LHCN-M2 (cell line): ENCODE measurements at regions not wholly inside any gene's neighbourhood (a gene's known extent, or its start where the extent isn't known, plus 50 kb on each side); places are given as distances from the start of the nearest gene placed in this dataset.

Source experiments
- DNase-seq: peaks from one replicate; pipeline ENCODE4 v3.0.0-alpha.2; 2012; ENCODE audit warnings: low read depth

- no peak for DNase-seq
Measured at GRCh38 chr5:98639274-98639673, 134.2 kb upstream of the RGMB start.

GRCh38 chr5:98641671-98642070 lies 131.8 kb upstream of the RGMB start:
- no peak for DNase-seq

GRCh38 chr5:98643569-98643968 lies 129.9 kb upstream of the RGMB start:
- no peak for DNase-seq

GRCh38 chr5:98651715-98652114 lies 121.7 kb upstream of the RGMB start:
- DNase-seq: peak; percentile 38

GRCh38 chr5:98656125-98656795 lies 117.2 kb upstream of the RGMB start:
- peak; percentile 23 for DNase-seq

- DNase-seq: peak; percentile 22
Measured at GRCh38 chr5:98656796-98657195, 116.7 kb upstream of the RGMB start.

GRCh38 chr5:98657559-98657958 lies 115.9 kb upstream of the RGMB start:
- DNase-seq: no peak

GRCh38 chr5:98663521-98663920 lies 109.9 kb upstream of the RGMB start:
- no peak for DNase-seq

GRCh38 chr5:98664736-98665135 lies 108.7 kb upstream of the RGMB start:
- no peak for DNase-seq

- DNase-seq: peak; percentile 93
Measured at GRCh38 chr5:98679963-98680362, 93.5 kb upstream of the RGMB start.

GRCh38 chr5:98690002-98690401 lies 83.5 kb upstream of the RGMB start:
- DNase-seq: no peak

GRCh38 chr5:98694902-98695301 lies 78.6 kb upstream of the RGMB start:
- no peak for DNase-seq

- no peak for DNase-seq
Measured at GRCh38 chr5:98698359-98698758, 75.1 kb upstream of the RGMB start.

- DNase-seq: peak; percentile 79
Measured at GRCh38 chr5:98700730-98701129, 72.7 kb upstream of the RGMB start.

GRCh38 chr5:98705841-98706240 lies 67.6 kb upstream of the RGMB start:
- peak; percentile 21 for DNase-seq

- DNase-seq: no peak
Measured at GRCh38 chr5:98709681-98710080, 63.8 kb upstream of the RGMB start.

GRCh38 chr5:98713027-98713426 lies 60.4 kb upstream of the RGMB start:
- DNase-seq: peak; percentile 48

- DNase-seq: no peak
Measured at GRCh38 chr5:98713856-98714255, 59.6 kb upstream of the RGMB start.

- DNase-seq: no peak
Measured at GRCh38 chr5:98714710-98715288, 58.7 kb upstream of the RGMB start.

- DNase-seq: peak; percentile 41
Measured at GRCh38 chr5:98721231-98721928, 52.1 kb upstream of the RGMB start.

- peak; percentile 26 for DNase-seq
Measured at GRCh38 chr5:98722188-98722587, 51.3 kb upstream of the RGMB start.

GRCh38 chr5:98723061-98723460 lies 50.4 kb upstream of the RGMB start:
- peak; percentile 66 for DNase-seq
